ENCODE measurements at regions not wholly inside any gene's neighbourhood (a gene's known extent, or its start where the extent isn't known, plus 50 kb on each side); places are given as distances from the start of the nearest gene placed in this dataset.

DNA sequence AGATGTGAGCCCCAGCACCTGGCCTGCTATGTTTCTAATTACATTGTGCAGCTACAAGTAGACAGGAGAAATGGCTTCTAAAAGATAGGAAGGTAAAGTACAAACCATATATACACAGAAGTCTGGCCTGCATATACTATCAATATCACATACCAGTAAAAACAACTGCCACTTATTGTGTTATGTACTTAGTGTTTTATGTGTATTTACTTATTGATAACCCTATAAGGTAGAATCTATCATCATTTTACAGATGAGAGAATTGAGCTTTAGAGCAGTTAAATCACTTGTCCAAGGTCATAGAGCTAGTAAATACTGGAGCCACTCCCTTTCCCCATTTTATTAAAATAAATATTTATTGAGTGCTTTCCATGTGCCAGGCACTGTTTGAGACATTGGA, 102.4 kb upstream of the PRDM1 start:
- TF ChIP-seq, protein P1, sequence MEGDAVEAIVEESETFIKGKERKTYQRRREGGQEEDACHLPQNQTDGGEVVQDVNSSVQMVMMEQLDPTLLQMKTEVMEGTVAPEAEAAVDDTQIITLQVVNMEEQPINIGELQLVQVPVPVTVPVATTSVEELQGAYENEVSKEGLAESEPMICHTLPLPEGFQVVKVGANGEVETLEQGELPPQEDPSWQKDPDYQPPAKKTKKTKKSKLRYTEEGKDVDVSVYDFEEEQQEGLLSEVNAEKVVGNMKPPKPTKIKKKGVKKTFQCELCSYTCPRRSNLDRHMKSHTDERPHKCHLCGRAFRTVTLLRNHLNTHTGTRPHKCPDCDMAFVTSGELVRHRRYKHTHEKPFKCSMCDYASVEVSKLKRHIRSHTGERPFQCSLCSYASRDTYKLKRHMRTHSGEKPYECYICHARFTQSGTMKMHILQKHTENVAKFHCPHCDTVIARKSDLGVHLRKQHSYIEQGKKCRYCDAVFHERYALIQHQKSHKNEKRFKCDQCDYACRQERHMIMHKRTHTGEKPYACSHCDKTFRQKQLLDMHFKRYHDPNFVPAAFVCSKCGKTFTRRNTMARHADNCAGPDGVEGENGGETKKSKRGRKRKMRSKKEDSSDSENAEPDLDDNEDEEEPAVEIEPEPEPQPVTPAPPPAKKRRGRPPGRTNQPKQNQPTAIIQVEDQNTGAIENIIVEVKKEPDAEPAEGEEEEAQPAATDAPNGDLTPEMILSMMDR (IDR thresholded peaks at IDR 0.05): no peak
- no peak for TF ChIP-seq POLR2A (IDR thresholded peaks at IDR 0.05)

Data from testis (tissue), 2 donors.